Astrocyte (in vitro differentiated cells and primary cell): ENCODE measurements at regions not wholly inside any gene's neighbourhood (a gene's known extent, or its start where the extent isn't known, plus 50 kb on each side); places are given as distances from the start of the nearest gene placed in this dataset.

Experiments used
- DNase-seq: peaks from one replicate; pipeline ENCODE4 v3.0.0-alpha.2; 2010; ENCODE audit warnings: low read depth
- FAIRE-seq: peaks from 2 replicates; lab custom pipeline; 2011; peaks lifted over from hg19 to GRCh38; lab: Jason Lieb, UNC
- H2AFZ ChIP-seq: 2 replicates; pipeline ENCODE4 v1.6.0; 2012; ENCODE audit warnings: low read depth, low read length, inconsistent platforms
- H3K27ac ChIP-seq: 2 replicates; pipeline ENCODE4 v1.5.1; 2011; ENCODE audit warnings: low read depth, low read length, inconsistent platforms
- H3K27me3 ChIP-seq: 2 replicates; pipeline ENCODE4 v1.6.0; 2011; ENCODE audit warnings: low read length, inconsistent platforms; ENCODE audit not compliant: insufficient read depth
- H3K36me3 ChIP-seq: 2 replicates; pipeline ENCODE4 v1.5.1; 2011; ENCODE audit warnings: low read length, inconsistent platforms; ENCODE audit not compliant: insufficient read depth
- H3K4me1 ChIP-seq: 2 replicates; pipeline ENCODE4 v1.5.1; 2011; ENCODE audit warnings: low read length, inconsistent platforms; ENCODE audit not compliant: insufficient read depth
- H3K4me2 ChIP-seq: 2 replicates; pipeline ENCODE4 v1.6.0; 2012; ENCODE audit warnings: low read length, inconsistent platforms
- H3K4me3 ChIP-seq: 2 replicates; pipeline ENCODE4 v1.5.1; 2011; ENCODE audit warnings: low read depth, mild to moderate bottlenecking, low read length, inconsistent platforms; ENCODE audit not compliant: insufficient read depth
- H3K79me2 ChIP-seq: 2 replicates; pipeline ENCODE4 v1.6.0; 2012; ENCODE audit warnings: mild to moderate bottlenecking, low read length, inconsistent platforms; ENCODE audit not compliant: insufficient read depth
- H3K9ac ChIP-seq: 2 replicates; pipeline ENCODE4 v1.6.0; 2012; ENCODE audit warnings: mild to moderate bottlenecking, low read length, inconsistent platforms
- H3K9me3 ChIP-seq: 2 replicates; pipeline ENCODE4 v1.5.1; 2012; ENCODE audit warnings: low read depth, mild to moderate bottlenecking, low read length, inconsistent platforms; ENCODE audit not compliant: insufficient read depth
- H4K20me1 ChIP-seq: 2 replicates; pipeline ENCODE4 v1.6.0; 2012; ENCODE audit warnings: low read length, inconsistent platforms; ENCODE audit not compliant: insufficient read depth
- H3K27ac Mint-ChIP-seq: one replicate; pipeline ENCODE4 v1.8.0; 2021; ENCODE audit warnings: mild to moderate bottlenecking, mixed read lengths; ENCODE audit not compliant: unreplicated experiment
- H3K27me3 Mint-ChIP-seq: one replicate; pipeline ENCODE4 v1.8.0; 2021; ENCODE audit warnings: low read depth, mixed read lengths; ENCODE audit not compliant: unreplicated experiment
- H3K36me3 Mint-ChIP-seq: one replicate; pipeline ENCODE4 v1.8.0; 2021; ENCODE audit warnings: low read depth, mixed read lengths; ENCODE audit not compliant: unreplicated experiment
- H3K4me1 Mint-ChIP-seq: one replicate; pipeline ENCODE4 v1.8.0; 2021; ENCODE audit warnings: low read depth, mixed read lengths; ENCODE audit not compliant: unreplicated experiment
- H3K4me3 Mint-ChIP-seq: one replicate; pipeline ENCODE4 v1.8.0; 2021; ENCODE audit warnings: mild to moderate bottlenecking, moderate library complexity, mixed read lengths; ENCODE audit not compliant: unreplicated experiment
- H3K9me3 Mint-ChIP-seq: one replicate; pipeline ENCODE4 v1.8.0; 2021; ENCODE audit warnings: mild to moderate bottlenecking, mixed read lengths; ENCODE audit not compliant: unreplicated experiment
- CTCF ChIP-seq: IDR thresholded peaks from 2 replicates; pipeline ENCODE4 v1.5.1; 2011; ENCODE audit warnings: low read depth, mild to moderate bottlenecking, inconsistent platforms, low read length, moderate library complexity; ENCODE audit not compliant: insufficient read depth
- EZH2 ChIP-seq: IDR thresholded peaks from 2 replicates; pipeline ENCODE4 v1.6.1; 2012; ENCODE audit warnings: mild to moderate bottlenecking, low read length, inconsistent platforms; ENCODE audit not compliant: insufficient read depth

- H3K4me3 ChIP-seq = no peak overlapping the region
- H3K4me3 Mint-ChIP-seq = no peak overlapping the region
- no peak for DNase-seq
These were observed 1108.1 kb downstream of the GRIK2 start for GRCh38 chr6:102501615-102502014.

DNA sequence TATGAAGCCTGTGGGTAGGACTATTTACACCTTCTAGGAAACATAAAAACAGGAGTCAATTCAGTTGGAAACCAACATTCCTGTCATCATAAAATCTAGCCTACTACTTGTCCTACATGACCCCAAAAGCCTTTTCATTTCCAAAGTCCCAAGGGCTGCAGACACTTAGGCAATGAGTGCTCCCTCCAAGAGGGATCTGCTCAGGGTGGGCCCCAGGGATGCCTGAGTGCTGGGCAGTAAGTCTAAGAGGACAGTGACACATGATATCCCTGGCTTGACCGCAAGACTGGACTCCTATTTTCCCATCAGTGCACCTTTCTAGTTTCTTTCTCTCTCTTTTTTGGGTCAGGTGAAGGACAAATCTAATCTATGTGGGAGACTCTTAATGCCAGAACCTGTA is 1101.3 kb downstream of the GRIK2 start:
- Histone ChIP-seq H3K27ac (no peak overlapping the region), H3K4me3 (no peak overlapping the region), H4K20me1 (no peaks in the 10 kb centered on the region), H3K79me2 (no peaks in the 10 kb centered on the region), H3K9ac (no peak overlapping the region), H3K36me3 (no peaks in the 10 kb centered on the region), H2AFZ (no peak overlapping the region), H3K27me3 (no peaks in the 10 kb centered on the region), H3K4me1 (no peaks in the 10 kb centered on the region), H3K9me3 (no peaks in the 10 kb centered on the region), H3K4me2 (no peak overlapping the region)
- no peak for DNase-seq
- Mint-ChIP-seq H3K4me1 (no peaks in the 10 kb centered on the region), H3K4me3 (no peak overlapping the region), H3K9me3 (peaks cover 2% of the 10 kb centered on the region), H3K27ac (no peak overlapping the region), H3K27me3 (no peaks in the 10 kb centered on the region), H3K36me3 (no peaks in the 10 kb centered on the region)
- TF ChIP-seq EZH2 (no peak), CTCF (no peak)
- no peak for FAIRE-seq

More at GRCh38 chr6:102501615-102502014, 1108.1 kb downstream of the GRIK2 start:
- TF ChIP-seq EZH2 (no peak), CTCF (no peak)
- Histone ChIP-seq H3K27me3 (no peaks in the 10 kb centered on the region), H3K9me3 (no peaks in the 10 kb centered on the region), H3K27ac (no peak overlapping the region), H3K79me2 (no peaks in the 10 kb centered on the region), H3K4me2 (no peak overlapping the region), H3K36me3 (no peaks in the 10 kb centered on the region), H2AFZ (no peak overlapping the region), H4K20me1 (no peaks in the 10 kb centered on the region), H3K4me1 (no peaks in the 10 kb centered on the region), H3K9ac (no peak overlapping the region)
- Mint-ChIP-seq H3K27ac (no peak overlapping the region), H3K4me1 (no peaks in the 10 kb centered on the region), H3K36me3 (peaks cover 1% of the 10 kb centered on the region), H3K9me3 (peaks cover 3% of the 10 kb centered on the region), H3K27me3 (no peaks in the 10 kb centered on the region)
- FAIRE-seq = no peak

DNA sequence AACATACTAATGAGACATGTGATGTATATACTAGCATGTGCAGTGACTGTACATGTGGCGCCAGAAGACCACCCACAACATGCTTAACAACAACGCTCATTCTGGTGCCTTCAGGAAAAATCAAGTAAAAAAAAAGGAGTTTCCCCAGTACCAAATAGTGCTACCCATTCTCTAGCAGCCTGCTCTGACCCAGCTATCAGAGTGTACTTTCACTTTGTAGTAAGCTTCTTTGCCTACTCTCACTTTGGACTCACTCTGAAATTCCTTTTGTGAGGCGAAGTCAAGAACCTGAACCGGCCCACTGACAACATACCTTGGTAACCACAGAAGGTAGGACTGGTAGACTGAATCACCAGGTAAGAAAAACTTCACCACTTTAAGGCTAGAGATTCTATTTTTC is 1100.0 kb downstream of the GRIK2 start:
- H3K27ac Mint-ChIP-seq = no peak overlapping the region
- no peaks in the 10 kb centered on the region for H3K79me2 ChIP-seq
- peaks cover 6% of the 10 kb centered on the region for H3K4me1 ChIP-seq
- DNase-seq (no peak), FAIRE-seq (no peak)
- peaks cover 6% of the 10 kb centered on the region for H3K4me1 Mint-ChIP-seq
- H3K27me3 Mint-ChIP-seq = no peaks in the 10 kb centered on the region
- no peaks in the 10 kb centered on the region for H3K36me3 Mint-ChIP-seq
- no peaks in the 10 kb centered on the region for H3K27me3 ChIP-seq
- no peaks in the 10 kb centered on the region for H4K20me1 ChIP-seq
- no peak overlapping the region for H3K4me3 ChIP-seq
- no peak overlapping the region for H3K9ac ChIP-seq
- TF ChIP-seq EZH2 = no peak
- TF ChIP-seq CTCF = no peak
- no peak overlapping the region for H3K27ac ChIP-seq
- no peaks in the 10 kb centered on the region for H3K36me3 ChIP-seq
- H3K4me3 Mint-ChIP-seq = no peak overlapping the region
- H3K9me3 Mint-ChIP-seq = peaks cover 2% of the 10 kb centered on the region
- H3K9me3 ChIP-seq = no peaks in the 10 kb centered on the region
- H2AFZ ChIP-seq = no peak overlapping the region
- H3K4me2 ChIP-seq = no peak overlapping the region
